MM.1S (cell line): ENCODE measurements at regions not wholly inside any gene's neighbourhood (a gene's known extent, or its start where the extent isn't known, plus 50 kb on each side); places are given as distances from the start of the nearest gene placed in this dataset.

Source experiments
- EZH2 ChIP-seq: fragments of 300-600 bp; sonication (generic); optimal IDR thresholded peaks from 2 replicates; pipeline ENCODE3; 2017; ENCODE audit warnings: low read depth, mild to moderate bottlenecking, antibody characterized with exemption, low read length, mixed read lengths
- TF ChIP-seq, protein P1 (sequence below): fragments of 300-600 bp; sonication (generic); IDR thresholded peaks from 2 replicates; pipeline ENCODE4 v1.5.1; 2016; ENCODE audit warnings: antibody characterized with exemption, low read length, mixed read lengths

GRCh38 chr13:105990256-105990958 lies 545.1 kb downstream of the EFNB2 start:
- TF ChIP-seq, protein P1, sequence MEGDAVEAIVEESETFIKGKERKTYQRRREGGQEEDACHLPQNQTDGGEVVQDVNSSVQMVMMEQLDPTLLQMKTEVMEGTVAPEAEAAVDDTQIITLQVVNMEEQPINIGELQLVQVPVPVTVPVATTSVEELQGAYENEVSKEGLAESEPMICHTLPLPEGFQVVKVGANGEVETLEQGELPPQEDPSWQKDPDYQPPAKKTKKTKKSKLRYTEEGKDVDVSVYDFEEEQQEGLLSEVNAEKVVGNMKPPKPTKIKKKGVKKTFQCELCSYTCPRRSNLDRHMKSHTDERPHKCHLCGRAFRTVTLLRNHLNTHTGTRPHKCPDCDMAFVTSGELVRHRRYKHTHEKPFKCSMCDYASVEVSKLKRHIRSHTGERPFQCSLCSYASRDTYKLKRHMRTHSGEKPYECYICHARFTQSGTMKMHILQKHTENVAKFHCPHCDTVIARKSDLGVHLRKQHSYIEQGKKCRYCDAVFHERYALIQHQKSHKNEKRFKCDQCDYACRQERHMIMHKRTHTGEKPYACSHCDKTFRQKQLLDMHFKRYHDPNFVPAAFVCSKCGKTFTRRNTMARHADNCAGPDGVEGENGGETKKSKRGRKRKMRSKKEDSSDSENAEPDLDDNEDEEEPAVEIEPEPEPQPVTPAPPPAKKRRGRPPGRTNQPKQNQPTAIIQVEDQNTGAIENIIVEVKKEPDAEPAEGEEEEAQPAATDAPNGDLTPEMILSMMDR, result no peak
- TF ChIP-seq EZH2, result no peak
